Dedifferentiated amniotic fluid mesenchymal stem cell (primary cell): ENCODE measurements at regions not wholly inside any gene's neighbourhood (a gene's known extent, or its start where the extent isn't known, plus 50 kb on each side); places are given as distances from the start of the nearest gene placed in this dataset.
"Not testable (repeated sequence)": the region's sequence is repeated elsewhere in the genome, so short reads cannot be mapped to it uniquely, and the experiment has no call there.

Source experiments
- DNase-seq: peaks from one replicate; pipeline ENCODE4 v3.0.0-alpha.2; 2016; ENCODE audit errors: extremely low spot score

GRCh38 chr1:8169364-8170058 is 143.4 kb upstream of the ERRFI1 start:
- no peak for DNase-seq

GRCh38 chr1:8167936-8168335 is 141.8 kb upstream of the ERRFI1 start:
- DNase-seq = no peak

DNA sequence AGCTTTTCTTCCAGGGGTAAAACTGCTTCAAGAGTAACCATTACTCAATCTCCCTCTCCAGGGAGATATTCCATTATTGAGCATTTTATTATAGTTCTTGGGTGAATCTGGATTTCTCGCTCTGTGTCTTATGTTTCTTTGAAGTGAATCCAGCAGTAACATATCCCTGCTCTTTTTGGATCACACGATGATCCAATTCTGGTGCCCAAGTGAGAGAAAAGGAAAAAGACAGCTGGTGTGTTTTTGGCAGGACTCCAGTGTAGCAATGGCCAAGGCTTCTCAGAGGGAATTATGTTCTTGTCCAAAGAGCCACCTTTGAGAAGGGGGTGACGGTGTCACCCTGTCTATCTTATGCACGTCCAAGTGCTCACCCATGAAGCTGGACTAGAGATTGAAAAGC is 140.3 kb upstream of the ERRFI1 start:
- DNase-seq = no peak

- DNase-seq = no peak
Measured at GRCh38 chr1:8165595-8166360, 139.7 kb upstream of the ERRFI1 start.

DNA sequence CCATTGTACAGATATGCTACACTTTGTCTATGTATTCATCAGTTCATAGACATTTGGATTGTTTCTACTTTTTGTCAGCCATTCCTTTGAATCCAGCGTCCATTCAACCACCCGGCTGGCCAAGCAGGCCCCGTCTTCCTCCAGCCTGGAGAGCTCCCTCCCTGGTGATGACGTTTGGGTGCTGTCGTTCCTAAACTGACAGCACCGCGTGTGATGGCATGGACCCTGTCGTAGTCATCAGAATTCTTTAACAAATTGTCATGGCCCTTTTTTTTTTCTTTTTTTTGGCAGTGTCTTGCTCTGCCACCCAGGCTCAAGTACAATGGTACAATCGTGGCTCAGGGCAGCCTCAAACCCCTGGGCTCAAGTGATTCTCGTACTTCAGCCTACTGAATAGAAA is 138.6 kb upstream of the ERRFI1 start:
- no peak for DNase-seq

GRCh38 chr1:8163039-8163438 is 136.9 kb upstream of the ERRFI1 start:
- DNase-seq = no peak

GRCh38 chr1:8162168-8162567 is 136.1 kb upstream of the ERRFI1 start:
- DNase-seq = no peak

- no peak for DNase-seq
Measured at GRCh38 chr1:8161546-8162105, 135.5 kb upstream of the ERRFI1 start.

- no peak for DNase-seq
Measured at GRCh38 chr1:8159470-8160024, 133.4 kb upstream of the ERRFI1 start.

DNA sequence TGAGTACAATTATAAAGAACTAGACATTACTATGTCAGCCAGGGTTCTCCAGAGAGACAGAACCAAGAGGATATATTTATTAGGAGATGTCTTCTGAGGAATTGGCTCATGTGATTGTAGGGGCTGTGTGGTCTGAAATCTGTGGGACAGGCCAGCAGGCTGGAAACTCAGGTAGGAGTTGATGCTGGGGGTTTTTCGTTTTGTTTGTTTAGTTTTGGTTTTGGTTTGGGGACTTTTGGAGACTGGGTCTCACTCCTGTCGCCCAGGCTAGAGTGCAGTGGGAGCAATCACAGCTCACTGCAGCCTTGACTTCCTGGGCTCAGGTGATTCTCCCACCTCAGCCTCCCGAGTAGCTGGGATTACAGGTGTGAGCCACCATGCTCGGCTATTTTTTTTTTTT is 132.9 kb upstream of the ERRFI1 start:
- DNase-seq = no peak

DNA sequence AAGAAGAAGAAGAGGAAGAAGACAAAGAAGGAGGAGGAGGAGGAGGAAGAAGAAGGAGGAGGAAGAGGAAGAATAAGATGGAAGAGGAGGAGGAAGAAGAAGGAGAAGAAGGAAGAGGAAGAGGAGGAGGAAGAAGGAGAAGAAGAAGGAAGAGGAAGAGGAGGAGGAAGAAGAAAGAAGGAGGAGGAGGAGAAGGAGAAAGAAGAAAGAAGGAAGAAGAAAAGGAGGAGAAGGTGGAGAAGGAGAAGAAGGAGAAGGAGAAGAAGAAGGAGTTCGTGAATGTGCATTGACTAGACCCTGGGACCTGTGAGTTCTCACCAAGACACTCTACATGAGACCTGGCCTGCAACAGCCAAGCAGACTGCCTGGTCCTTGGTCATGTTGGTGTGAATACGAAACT is 131.7 kb upstream of the ERRFI1 start:
- no peak for DNase-seq

DNA sequence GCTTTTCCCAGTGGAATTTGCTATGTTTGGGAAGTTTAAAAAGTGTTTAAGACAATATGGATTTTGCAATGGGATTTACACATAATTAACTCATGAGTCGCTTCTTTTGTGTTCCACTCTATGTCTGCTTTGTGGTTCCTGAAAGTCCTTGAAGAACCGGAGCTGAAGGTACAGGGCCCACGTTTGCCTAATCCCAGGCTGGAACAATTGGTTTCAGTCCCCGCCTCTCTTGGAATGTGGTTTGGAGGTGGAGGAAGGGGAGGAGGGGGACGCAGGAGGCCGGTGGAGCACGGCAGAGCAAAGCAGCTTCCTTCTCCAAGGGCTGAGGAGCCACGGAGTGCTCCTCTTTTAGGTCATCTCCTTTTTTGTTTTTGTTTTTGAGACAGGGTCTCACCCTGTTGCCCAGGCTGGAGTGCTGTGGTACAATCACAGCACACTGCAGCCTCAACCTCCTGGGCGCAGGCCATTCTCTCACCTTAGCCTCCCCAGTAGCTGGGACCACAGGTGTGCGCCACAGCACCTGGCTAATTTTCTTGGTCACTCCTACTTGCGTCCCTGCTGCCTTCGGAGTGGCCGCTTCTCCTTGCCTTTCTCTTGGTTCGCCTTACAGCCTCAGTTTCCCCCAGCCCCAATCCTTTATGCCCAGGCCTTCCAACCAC is 129.5 kb upstream of the ERRFI1 start:
- no peak for DNase-seq

- DNase-seq = no peak
Measured at GRCh38 chr1:8154621-8155052, 128.5 kb upstream of the ERRFI1 start.

DNA sequence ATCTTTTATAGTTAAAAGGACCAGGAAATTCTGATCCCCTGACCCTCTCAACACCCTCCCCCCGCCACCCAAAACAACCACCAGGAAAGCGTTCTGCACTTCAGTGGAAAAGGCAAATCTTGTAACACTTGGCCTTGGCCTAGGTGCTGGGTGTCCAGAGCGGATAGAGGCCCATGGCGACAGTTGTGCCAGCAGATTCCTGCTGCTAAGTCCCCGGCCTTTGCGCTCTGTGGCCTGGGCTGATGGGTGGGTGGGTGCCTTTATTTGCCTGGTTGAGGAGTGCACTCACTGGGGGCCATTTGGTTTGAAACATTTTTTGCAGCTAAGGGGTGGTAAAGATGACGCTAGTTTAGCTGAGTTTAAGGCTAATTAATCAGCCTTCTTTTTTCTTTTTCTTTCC is 127.9 kb upstream of the ERRFI1 start:
- no peak for DNase-seq

DNA sequence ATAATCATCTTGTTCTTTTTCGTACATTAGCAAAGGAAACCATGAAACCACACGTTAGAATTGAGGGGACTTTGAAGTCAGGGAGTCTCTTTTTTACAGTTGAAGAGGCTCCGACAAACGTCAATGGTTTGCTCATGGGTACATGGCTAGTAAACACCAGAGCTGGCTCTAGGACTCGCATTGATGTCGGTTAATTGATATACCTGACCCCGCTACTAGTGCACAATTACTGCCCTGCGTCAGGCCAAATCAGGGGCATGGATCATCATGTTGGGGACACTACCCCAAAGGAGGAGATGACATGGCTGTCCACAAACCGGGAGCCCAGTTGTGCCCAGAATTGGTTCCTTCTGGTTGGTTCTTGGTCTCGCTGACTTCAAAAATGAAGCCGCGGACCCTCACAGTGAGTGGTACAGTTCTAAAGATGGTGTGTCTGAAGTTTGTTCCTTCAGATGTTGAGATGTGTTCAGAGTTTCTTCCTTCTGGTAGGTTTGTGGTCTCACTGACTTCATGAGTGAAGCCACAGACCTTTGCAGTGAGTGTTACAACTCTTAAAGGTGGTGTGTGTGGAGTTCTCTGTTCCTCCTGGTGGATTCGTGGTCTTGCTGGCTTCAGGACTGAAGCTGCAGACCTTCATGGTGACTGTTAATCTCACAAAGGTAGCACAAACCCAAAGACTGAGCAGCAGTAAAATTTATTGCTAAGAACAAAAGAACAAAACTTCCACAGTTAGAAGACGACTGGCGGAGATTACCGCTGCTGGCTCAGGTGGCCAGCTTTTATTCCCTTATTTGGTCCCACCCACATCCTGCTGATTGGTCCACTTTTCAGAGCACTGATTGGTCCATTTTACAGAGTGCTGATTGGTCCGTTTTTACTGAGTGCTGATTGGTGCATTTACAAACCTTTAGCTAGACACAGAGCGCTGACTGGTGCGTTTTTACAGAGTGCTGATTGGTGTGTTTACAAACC is 126.9 kb upstream of the ERRFI1 start:
- no peak for DNase-seq

- DNase-seq = no peak
Measured at GRCh38 chr1:8151647-8152046, 125.5 kb upstream of the ERRFI1 start.

- DNase-seq = not testable (repeated sequence)
Measured at GRCh38 chr1:8149756-8150155, 123.6 kb upstream of the ERRFI1 start.

DNA sequence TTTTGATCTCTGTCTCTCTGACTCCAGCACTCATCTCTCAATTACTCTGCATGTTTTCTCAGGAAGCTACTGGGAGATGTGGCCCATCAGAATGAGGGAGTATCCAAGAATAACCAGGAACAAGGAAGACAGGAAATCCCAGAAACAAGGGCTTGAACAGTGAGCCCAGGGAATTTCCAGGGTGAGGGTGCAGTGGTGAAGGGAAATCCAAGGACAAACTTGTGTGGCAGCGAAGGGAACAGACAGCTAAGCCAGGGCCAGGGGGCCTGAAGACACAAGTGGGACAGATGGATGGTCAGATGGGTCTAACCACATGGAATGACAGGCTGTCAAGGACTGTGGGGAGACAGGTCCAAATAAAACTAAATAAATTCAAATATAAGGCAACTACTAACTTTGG is 121.8 kb upstream of the ERRFI1 start:
- DNase-seq = no peak

- no peak for DNase-seq
Measured at GRCh38 chr1:8146257-8146855, 120.2 kb upstream of the ERRFI1 start.

GRCh38 chr1:8145545-8146202 is 119.6 kb upstream of the ERRFI1 start:
- DNase-seq = no peak
